ENCODE measurements at regions not wholly inside any gene's neighbourhood (a gene's known extent, or its start where the extent isn't known, plus 50 kb on each side); places are given as distances from the start of the nearest gene placed in this dataset.

DNA sequence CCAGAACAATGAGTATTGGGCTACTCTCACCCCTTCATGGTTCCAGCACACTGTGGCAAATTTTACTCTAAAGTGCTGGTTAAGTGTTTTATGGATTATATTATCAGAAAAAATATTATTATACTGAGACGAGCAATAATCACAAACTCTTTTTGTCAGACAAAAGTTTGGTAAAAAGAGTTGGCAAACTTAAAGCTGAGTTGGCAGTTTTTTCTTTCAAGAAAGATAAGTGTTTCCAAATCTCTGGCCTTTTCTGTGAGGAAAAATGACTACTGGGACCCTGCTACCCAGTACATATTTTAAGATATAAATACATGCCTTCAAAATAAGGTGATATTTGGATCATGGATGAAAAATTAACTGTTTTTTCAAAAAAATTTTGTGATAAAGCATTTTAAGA, 471.5 kb upstream of the IL12A start:
- Mint-ChIP-seq H3K27me3 (peaks cover 0 to 7% (median 0%) of the 10 kb centered on the region in 5 donors), H3K27ac (no peak overlapping the region), H3K4me1 (no peaks in the 10 kb centered on the region), H3K4me3 (no peak overlapping the region), H3K9me3 (peaks cover 0 to 5% (median 0%) of the 10 kb centered on the region in 11 donors), H3K36me3 (no peaks in the 10 kb centered on the region)
- no peak overlapping the region for H3K4me3 ChIP-seq (ENCODE audit: low read length)
- H3K9me3 ChIP-seq (ENCODE audit: control insufficient read depth in 2 of 3, low read length in 3 of 3): no peaks in the 10 kb centered on the region
- intact Hi-C loops (cut with micrococcal nuclease): no loop called here
- H3K36me3 ChIP-seq (ENCODE audit: control insufficient read depth in 2 of 3, insufficient read depth in 3 of 3, low read length in 3 of 3): no peaks in the 10 kb centered on the region
- no peaks in the 10 kb centered on the region for H3K27me3 ChIP-seq (ENCODE audit: control insufficient read depth in 2 of 2, insufficient read depth in 2 of 2, low read length in 2 of 2)
- DNase-seq: no peak
- no peak overlapping the region for H3K27ac ChIP-seq (ENCODE audit: low read depth, low read length)
- ATAC-seq: no peak
- POLR2A ChIA-PET: no interaction called here
- CTCF ChIA-PET: no interaction called here
- no peaks in the 10 kb centered on the region for H3K4me1 ChIP-seq (ENCODE audit: control insufficient read depth in 2 of 2, insufficient read depth in 2 of 2, low read length in 2 of 2)

DNA sequence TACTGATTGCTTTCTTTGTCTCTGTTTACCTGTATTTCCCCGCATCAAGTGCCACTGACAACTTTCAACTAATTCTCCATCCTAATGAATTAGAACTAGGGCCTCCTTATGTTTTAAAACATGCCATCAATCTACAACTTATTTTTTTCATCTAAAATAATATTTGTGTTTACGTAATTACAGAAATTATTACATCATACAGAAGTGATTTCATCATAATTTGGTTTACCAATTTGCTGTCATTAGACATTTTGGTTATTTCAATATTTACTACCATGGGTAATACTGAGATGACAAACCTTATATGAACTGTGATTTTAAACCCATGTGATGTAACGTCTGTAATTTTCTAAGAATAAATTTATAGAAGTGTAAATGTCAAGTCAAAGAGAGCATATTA, 468.0 kb upstream of the IL12A start:
- no peak overlapping the region for H3K27ac ChIP-seq (ENCODE audit: low read depth, low read length)
- POLR2A ChIA-PET: no interaction called here
- ATAC-seq: no peak
- peaks cover 0 to 10% (median 0%) of the 10 kb centered on the region in 11 donors for H3K9me3 Mint-ChIP-seq
- H3K36me3 Mint-ChIP-seq: no peaks in the 10 kb centered on the region
- H3K4me1 Mint-ChIP-seq: no peaks in the 10 kb centered on the region
- intact Hi-C loops (cut with micrococcal nuclease): no loop called here
- no peaks in the 10 kb centered on the region for H3K36me3 ChIP-seq (ENCODE audit: control insufficient read depth in 2 of 3, insufficient read depth in 3 of 3, low read length in 3 of 3)
- no peaks in the 10 kb centered on the region for H3K4me1 ChIP-seq (ENCODE audit: control insufficient read depth in 2 of 2, insufficient read depth in 2 of 2, low read length in 2 of 2)
- H3K27me3 Mint-ChIP-seq: peaks cover 0 to 7% (median 0%) of the 10 kb centered on the region in 5 donors
- no peak for DNase-seq
- no peak overlapping the region for H3K4me3 Mint-ChIP-seq
- no peaks in the 10 kb centered on the region for H3K27me3 ChIP-seq (ENCODE audit: control insufficient read depth in 2 of 2, insufficient read depth in 2 of 2, low read length in 2 of 2)
- H3K9me3 ChIP-seq (ENCODE audit: control insufficient read depth in 2 of 3, low read length in 3 of 3): no peaks in the 10 kb centered on the region
- no peak overlapping the region for H3K4me3 ChIP-seq (ENCODE audit: low read length)
- CTCF ChIA-PET: no interaction called here
- H3K27ac Mint-ChIP-seq: no peak overlapping the region

- no peak overlapping the region for H3K27ac Mint-ChIP-seq
- Histone ChIP-seq H3K9me3 (ENCODE audit: control insufficient read depth in 2 of 3, low read length in 3 of 3) (no peaks in the 10 kb centered on the region), H3K4me1 (ENCODE audit: control insufficient read depth in 2 of 2, insufficient read depth in 2 of 2, low read length in 2 of 2) (no peaks in the 10 kb centered on the region), H3K27ac (ENCODE audit: low read depth, low read length) (no peak overlapping the region), H3K36me3 (ENCODE audit: control insufficient read depth in 2 of 3, insufficient read depth in 3 of 3, low read length in 3 of 3) (no peaks in the 10 kb centered on the region), H3K27me3 (ENCODE audit: control insufficient read depth in 2 of 2, insufficient read depth in 2 of 2, low read length in 2 of 2) (no peaks in the 10 kb centered on the region), H3K4me3 (ENCODE audit: low read length) (no peak overlapping the region)
- H3K4me1 Mint-ChIP-seq: no peaks in the 10 kb centered on the region
- no peak for ATAC-seq
- DNase-seq: no peak
- intact Hi-C loops (cut with micrococcal nuclease): no loop called here
- H3K4me3 Mint-ChIP-seq: no peak overlapping the region
- H3K9me3 Mint-ChIP-seq: peaks cover 0 to 10% (median 0%) of the 10 kb centered on the region in 11 donors
- H3K36me3 Mint-ChIP-seq: no peaks in the 10 kb centered on the region
- ChIA-PET CTCF (no interaction called here), POLR2A (no interaction called here)
- H3K27me3 Mint-ChIP-seq: no peaks in the 10 kb centered on the region
These were observed 466.4 kb upstream of the IL12A start for GRCh38 chr3:159522276-159522675.

GRCh38 chr3:159528251-159528895, 460.3 kb upstream of the IL12A start:
- POLR2A ChIA-PET: no interaction called here

DNA sequence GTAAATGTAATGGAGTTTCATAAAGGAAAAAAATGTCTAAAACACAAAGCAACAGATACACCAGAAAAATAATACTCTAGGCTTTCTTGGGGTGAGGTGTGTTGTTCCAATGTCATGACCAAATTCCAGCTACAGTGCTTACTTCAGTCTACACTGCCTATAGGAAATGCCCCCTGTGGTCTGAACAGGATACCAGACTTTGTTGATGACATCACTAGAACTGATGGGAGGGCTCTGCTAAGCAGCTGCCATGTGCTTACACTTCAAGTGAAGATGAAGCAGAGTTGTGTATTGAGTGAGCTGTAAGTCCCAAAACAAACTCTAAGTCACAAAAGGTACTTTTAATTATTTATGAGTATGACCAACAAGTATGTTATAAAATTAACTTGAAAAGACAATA, 456.1 kb upstream of the IL12A start:
- Mint-ChIP-seq H3K36me3 (no peaks in the 10 kb centered on the region), H3K9me3 (peaks cover 0 to 20% (median 2%) of the 10 kb centered on the region in 11 donors), H3K27me3 (no peaks in the 10 kb centered on the region), H3K27ac (no peak overlapping the region), H3K4me1 (peaks cover 0 to 3% (median 0%) of the 10 kb centered on the region in 7 donors), H3K4me3 (no peak overlapping the region)
- Histone ChIP-seq H3K27me3 (ENCODE audit: control insufficient read depth in 2 of 2, insufficient read depth in 2 of 2, low read length in 2 of 2) (no peaks in the 10 kb centered on the region), H3K4me3 (ENCODE audit: low read length) (no peak overlapping the region), H3K27ac (ENCODE audit: low read depth, low read length) (no peak overlapping the region), H3K4me1 (ENCODE audit: control insufficient read depth in 2 of 2, insufficient read depth in 2 of 2, low read length in 2 of 2) (no peaks in the 10 kb centered on the region), H3K36me3 (ENCODE audit: control insufficient read depth in 2 of 3, insufficient read depth in 3 of 3, low read length in 3 of 3) (no peaks in the 10 kb centered on the region), H3K9me3 (ENCODE audit: control insufficient read depth in 2 of 3, low read length in 3 of 3) (no peaks in the 10 kb centered on the region)
- ATAC-seq (no peak), DNase-seq (no peak)
- intact Hi-C loops (cut with micrococcal nuclease): no loop called here
- CTCF ChIA-PET: no interaction called here
- POLR2A ChIA-PET: no interaction called here

More at GRCh38 chr3:159528251-159528895, 460.3 kb upstream of the IL12A start:
- H3K27me3 ChIP-seq (ENCODE audit: control insufficient read depth in 2 of 2, insufficient read depth in 2 of 2, low read length in 2 of 2): no peaks in the 10 kb centered on the region
- H3K4me3 ChIP-seq (ENCODE audit: low read length): no peak overlapping the region
- Mint-ChIP-seq H3K27me3 (no peaks in the 10 kb centered on the region), H3K4me1 (peaks cover 0 to 3% (median 0%) of the 10 kb centered on the region in 7 donors), H3K9me3 (peaks cover 0 to 18% (median 0%) of the 10 kb centered on the region in 11 donors), H3K36me3 (no peaks in the 10 kb centered on the region), H3K4me3 (no peak overlapping the region), H3K27ac (no peak overlapping the region)
- H3K27ac ChIP-seq (ENCODE audit: low read depth, low read length): no peak overlapping the region
- H3K9me3 ChIP-seq (ENCODE audit: control insufficient read depth in 2 of 3, low read length in 3 of 3): no peaks in the 10 kb centered on the region
- intact Hi-C loops (cut with micrococcal nuclease): no loop called here
- ATAC-seq (no peak), DNase-seq (no peak)
- no peaks in the 10 kb centered on the region for H3K4me1 ChIP-seq (ENCODE audit: control insufficient read depth in 2 of 2, insufficient read depth in 2 of 2, low read length in 2 of 2)
- no peaks in the 10 kb centered on the region for H3K36me3 ChIP-seq (ENCODE audit: control insufficient read depth in 2 of 3, insufficient read depth in 3 of 3, low read length in 3 of 3)
- CTCF ChIA-PET: no interaction called here

DNA sequence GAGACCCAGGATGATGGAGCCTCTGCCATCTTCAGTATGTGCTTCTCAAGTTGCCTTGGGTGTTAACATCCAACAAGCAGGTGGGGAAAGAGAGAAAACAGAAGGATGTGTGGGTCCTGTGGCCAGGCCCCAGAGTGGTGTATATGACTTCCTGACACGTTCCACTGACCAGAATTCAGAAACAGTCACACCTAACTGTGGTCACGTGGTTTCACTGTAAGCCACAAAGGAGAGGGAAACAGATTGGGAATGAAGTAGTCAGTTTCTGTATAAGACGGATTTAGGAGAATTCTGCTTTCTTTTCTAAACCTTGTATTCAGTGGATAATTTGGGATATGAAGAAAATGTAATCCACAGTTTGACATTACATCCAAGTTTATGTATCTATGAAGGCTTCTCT, 454.1 kb upstream of the IL12A start:
- no peaks in the 10 kb centered on the region for H3K9me3 ChIP-seq (ENCODE audit: control insufficient read depth in 2 of 3, low read length in 3 of 3)
- ChIA-PET POLR2A (no interaction called here), CTCF (no interaction called here)
- H3K27me3 ChIP-seq (ENCODE audit: control insufficient read depth in 2 of 2, insufficient read depth in 2 of 2, low read length in 2 of 2): no peaks in the 10 kb centered on the region
- Mint-ChIP-seq H3K27me3 (no peaks in the 10 kb centered on the region), H3K27ac (no peak overlapping the region), H3K4me3 (no peak overlapping the region), H3K9me3 (peaks cover 0 to 16% (median 1%) of the 10 kb centered on the region in 11 donors), H3K36me3 (no peaks in the 10 kb centered on the region), H3K4me1 (no peaks in the 10 kb centered on the region)
- intact Hi-C loops (cut with micrococcal nuclease): no loop called here
- no peak for DNase-seq
- no peaks in the 10 kb centered on the region for H3K4me1 ChIP-seq (ENCODE audit: control insufficient read depth in 2 of 2, insufficient read depth in 2 of 2, low read length in 2 of 2)
- ATAC-seq: no peak
- H3K27ac ChIP-seq (ENCODE audit: low read depth, low read length): no peak overlapping the region
- H3K4me3 ChIP-seq (ENCODE audit: low read length): no peak overlapping the region
- H3K36me3 ChIP-seq (ENCODE audit: control insufficient read depth in 2 of 3, insufficient read depth in 3 of 3, low read length in 3 of 3): no peaks in the 10 kb centered on the region

GRCh38 chr3:159536876-159537275, 451.8 kb upstream of the IL12A start:
- Mint-ChIP-seq H3K27ac (no peak overlapping the region), H3K36me3 (no peaks in the 10 kb centered on the region), H3K27me3 (no peaks in the 10 kb centered on the region), H3K4me3 (no peak overlapping the region), H3K9me3 (peaks cover 0 to 10% (median 2%) of the 10 kb centered on the region in 11 donors), H3K4me1 (no peaks in the 10 kb centered on the region)
- no peaks in the 10 kb centered on the region for H3K27me3 ChIP-seq (ENCODE audit: control insufficient read depth in 2 of 2, insufficient read depth in 2 of 2, low read length in 2 of 2)
- ChIA-PET CTCF (interaction anchor here (0.6 kb wide), 1 partner anchor 99 kb away, joined by 3 read pairs; no protein-coding TSS in a partner anchor), POLR2A (no interaction called here)
- H3K9me3 ChIP-seq (ENCODE audit: control insufficient read depth in 2 of 3, low read length in 3 of 3): no peaks in the 10 kb centered on the region
- H3K36me3 ChIP-seq (ENCODE audit: control insufficient read depth in 2 of 3, insufficient read depth in 3 of 3, low read length in 3 of 3): no peaks in the 10 kb centered on the region
- no peaks in the 10 kb centered on the region for H3K4me1 ChIP-seq (ENCODE audit: control insufficient read depth in 2 of 2, insufficient read depth in 2 of 2, low read length in 2 of 2)
- DNase-seq: no peak
- no peak for ATAC-seq
- no peak overlapping the region for H3K4me3 ChIP-seq (ENCODE audit: low read length)
- intact Hi-C loops (cut with micrococcal nuclease): no loop called here
- H3K27ac ChIP-seq (ENCODE audit: low read depth, low read length): no peak overlapping the region
